Panc1 (cell line): ENCODE measurements at regions not wholly inside any gene's neighbourhood (a gene's known extent, or its start where the extent isn't known, plus 50 kb on each side); places are given as distances from the start of the nearest gene placed in this dataset.

Experiments used
- POLR2AphosphoS5 ChIP-seq: IDR thresholded peaks from 2 replicates; pipeline ENCODE4 v1.6.1; 2012; ENCODE audit warnings: mild to moderate bottlenecking, low read depth, low read length, moderate library complexity
- TF ChIP-seq, protein P1 (sequence below): fragments of 450-650 bp; IDR thresholded peaks from 2 replicates; pipeline ENCODE4 v1.5.1; 2017; ENCODE audit warnings: mild to moderate bottlenecking

DNA sequence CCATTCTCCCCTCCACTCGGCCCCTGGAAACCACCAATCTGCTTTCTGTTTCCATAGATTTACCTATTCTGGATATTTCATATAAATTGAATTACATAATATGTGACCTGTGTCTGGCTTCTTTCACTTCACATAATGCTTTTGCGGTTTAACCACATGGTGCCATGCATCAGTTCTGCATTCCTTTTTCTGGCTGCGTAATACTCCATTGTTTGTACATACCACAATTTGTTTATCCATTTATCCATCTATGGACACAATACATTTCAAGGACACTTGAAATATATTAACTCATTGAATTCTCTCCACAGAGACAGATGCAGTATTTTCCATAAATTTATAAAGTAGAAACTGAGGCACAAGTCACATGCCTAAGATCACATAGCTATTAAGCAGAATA, 110.3 kb upstream of the ETV6 start:
- TF ChIP-seq, protein P1, sequence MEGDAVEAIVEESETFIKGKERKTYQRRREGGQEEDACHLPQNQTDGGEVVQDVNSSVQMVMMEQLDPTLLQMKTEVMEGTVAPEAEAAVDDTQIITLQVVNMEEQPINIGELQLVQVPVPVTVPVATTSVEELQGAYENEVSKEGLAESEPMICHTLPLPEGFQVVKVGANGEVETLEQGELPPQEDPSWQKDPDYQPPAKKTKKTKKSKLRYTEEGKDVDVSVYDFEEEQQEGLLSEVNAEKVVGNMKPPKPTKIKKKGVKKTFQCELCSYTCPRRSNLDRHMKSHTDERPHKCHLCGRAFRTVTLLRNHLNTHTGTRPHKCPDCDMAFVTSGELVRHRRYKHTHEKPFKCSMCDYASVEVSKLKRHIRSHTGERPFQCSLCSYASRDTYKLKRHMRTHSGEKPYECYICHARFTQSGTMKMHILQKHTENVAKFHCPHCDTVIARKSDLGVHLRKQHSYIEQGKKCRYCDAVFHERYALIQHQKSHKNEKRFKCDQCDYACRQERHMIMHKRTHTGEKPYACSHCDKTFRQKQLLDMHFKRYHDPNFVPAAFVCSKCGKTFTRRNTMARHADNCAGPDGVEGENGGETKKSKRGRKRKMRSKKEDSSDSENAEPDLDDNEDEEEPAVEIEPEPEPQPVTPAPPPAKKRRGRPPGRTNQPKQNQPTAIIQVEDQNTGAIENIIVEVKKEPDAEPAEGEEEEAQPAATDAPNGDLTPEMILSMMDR = no peak
- TF ChIP-seq POLR2AphosphoS5 = no peak
